Tibial nerve (tissue), 4 donors: ENCODE measurements at regions not wholly inside any gene's neighbourhood (a gene's known extent, or its start where the extent isn't known, plus 50 kb on each side); places are given as distances from the start of the nearest gene placed in this dataset.

Source experiments
- CTCF ChIP-seq, 5 experiments: fragments of 200-600 bp in 3 of 5; fragments of 450-650 bp in 2 of 5; sonication (generic) in 3 of 5; IDR thresholded peaks; one replicate each; pipeline ENCODE4 v1.5.1; 2016 to 2019; ENCODE audit warnings: antibody characterized with exemption in 5 of 5, mild to moderate bottlenecking in 3 of 5, moderate library complexity in 2 of 5
- EP300 ChIP-seq, 2 donors: sonication (generic); formaldehyde crosslinking; IDR thresholded peaks; one replicate each; pipeline ENCODE4 v1.6.1; 2017; ENCODE audit warnings: antibody characterized with exemption in 2 of 2, mild to moderate bottlenecking in 1 of 2

- TF ChIP-seq CTCF (IDR thresholded peaks at IDR 0.05) = no peak
- TF ChIP-seq EP300 (IDR thresholded peaks at IDR 0.05) = no peak
These were observed 521.2 kb downstream of the TNS1 start for GRCh38 chr2:217481577-217481976.
